GM04504 (cell line): ENCODE measurements at regions not wholly inside any gene's neighbourhood (a gene's known extent, or its start where the extent isn't known, plus 50 kb on each side); places are given as distances from the start of the nearest gene placed in this dataset.
A peak's percentile ranks its signal among the peaks of the same experiment; 100 is the strongest.
"Not testable (repeated sequence)": the region's sequence is repeated elsewhere in the genome, so short reads cannot be mapped to it uniquely, and the experiment has no call there.

Experiments
- DNase-seq: peaks from one replicate; pipeline ENCODE4 v3.0.0-alpha.2; 2012; ENCODE audit warnings: low read depth

- DNase-seq, result no peak
Measured at GRCh38 chr16:86888231-86889053, 310.1 kb downstream of the FOXL1 start.

GRCh38 chr16:86889054-86889366, 310.7 kb downstream of the FOXL1 start:
- DNase-seq, result not testable (repeated sequence)

- no peak for DNase-seq
Measured at GRCh38 chr16:86889974-86890373, 311.6 kb downstream of the FOXL1 start.

GRCh38 chr16:86891121-86891520, 312.8 kb downstream of the FOXL1 start:
- DNase-seq, result no peak

- no peak for DNase-seq
Measured at GRCh38 chr16:86891631-86892030, 313.3 kb downstream of the FOXL1 start.

GRCh38 chr16:86892509-86892908, 314.2 kb downstream of the FOXL1 start:
- no peak for DNase-seq

GRCh38 chr16:86893506-86893905, 315.2 kb downstream of the FOXL1 start:
- DNase-seq, result no peak

GRCh38 chr16:86894029-86894567, 315.7 kb downstream of the FOXL1 start:
- DNase-seq, result no peak

- no peak for DNase-seq
Measured at GRCh38 chr16:86894925-86895324, 316.6 kb downstream of the FOXL1 start.

- DNase-seq, result no peak
Measured at GRCh38 chr16:86895606-86896005, 317.3 kb downstream of the FOXL1 start.

- no peak for DNase-seq
Measured at GRCh38 chr16:86896976-86897375, 318.6 kb downstream of the FOXL1 start.

GRCh38 chr16:86897486-86897885, 319.1 kb downstream of the FOXL1 start:
- DNase-seq, result no peak

GRCh38 chr16:86898386-86898785, 320.0 kb downstream of the FOXL1 start:
- DNase-seq, result no peak

- DNase-seq, result no peak
Measured at GRCh38 chr16:86899151-86899550, 320.8 kb downstream of the FOXL1 start.

GRCh38 chr16:86899757-86900156, 321.4 kb downstream of the FOXL1 start:
- peak; percentile 15 for DNase-seq

- DNase-seq, result no peak
Measured at GRCh38 chr16:86901483-86901882, 323.1 kb downstream of the FOXL1 start.

- no peak for DNase-seq
Measured at GRCh38 chr16:86902656-86903001, 324.3 kb downstream of the FOXL1 start.

GRCh38 chr16:86903068-86903467, 324.7 kb downstream of the FOXL1 start:
- no peak for DNase-seq

- DNase-seq, result no peak
Measured at GRCh38 chr16:86905302-86905701, 327.0 kb downstream of the FOXL1 start.

- DNase-seq, result no peak
Measured at GRCh38 chr16:86906623-86907022, 328.3 kb downstream of the FOXL1 start.

- DNase-seq, result no peak
Measured at GRCh38 chr16:86909359-86910160, 331.2 kb downstream of the FOXL1 start.

GRCh38 chr16:86910161-86910769, 331.9 kb downstream of the FOXL1 start:
- no peak for DNase-seq

- no peak for DNase-seq
Measured at GRCh38 chr16:86911437-86911958, 333.1 kb downstream of the FOXL1 start.
